UCSD-AML1 (cell line): ENCODE measurements at regions not wholly inside any gene's neighbourhood (a gene's known extent, or its start where the extent isn't known, plus 50 kb on each side); places are given as distances from the start of the nearest gene placed in this dataset.
"Not testable (repeated sequence)": the region's sequence is repeated elsewhere in the genome, so short reads cannot be mapped to it uniquely, and the experiment has no call there.

Experiments used
- DNase-seq: peaks from one replicate; lab custom pipeline; 2025; ENCODE audit not compliant: unreplicated experiment; lab: John Stamatoyannopoulos, UW

GRCh38 chr4:15162465-15163283 is 160.4 kb downstream of the CPEB2 start:
- DNase-seq: no peak

GRCh38 chr4:15163284-15163645 is 161.0 kb downstream of the CPEB2 start:
- no peak for DNase-seq

- DNase-seq: no peak
Observed at GRCh38 chr4:15164571-15164970, 162.3 kb downstream of the CPEB2 start.

GRCh38 chr4:15167743-15168142 is 165.5 kb downstream of the CPEB2 start:
- no peak for DNase-seq

- no peak for DNase-seq
Observed at GRCh38 chr4:15168759-15169158, 166.5 kb downstream of the CPEB2 start.

GRCh38 chr4:15171725-15172124 is 169.4 kb downstream of the CPEB2 start:
- no peak for DNase-seq

GRCh38 chr4:15173251-15173650 is 171.0 kb downstream of the CPEB2 start:
- DNase-seq: no peak

GRCh38 chr4:15174168-15174567 is 171.9 kb downstream of the CPEB2 start:
- DNase-seq: not testable (repeated sequence)

- DNase-seq: not testable (repeated sequence)
Observed at GRCh38 chr4:15179842-15180241, 177.6 kb downstream of the CPEB2 start.

GRCh38 chr4:15182600-15183220 is 180.4 kb downstream of the CPEB2 start:
- DNase-seq: no peak

GRCh38 chr4:15186149-15186548 is 183.9 kb downstream of the CPEB2 start:
- no peak for DNase-seq

- DNase-seq: no peak
Observed at GRCh38 chr4:15186806-15187205, 184.5 kb downstream of the CPEB2 start.

GRCh38 chr4:15188605-15189539 is 186.6 kb downstream of the CPEB2 start:
- DNase-seq: no peak

- DNase-seq: no peak
Observed at GRCh38 chr4:15194520-15194919, 192.2 kb downstream of the CPEB2 start.

- no peak for DNase-seq
Observed at GRCh38 chr4:15197005-15197404, 194.7 kb downstream of the CPEB2 start.

GRCh38 chr4:15198070-15198727 is 195.9 kb downstream of the CPEB2 start:
- no peak for DNase-seq

- DNase-seq: no peak
Observed at GRCh38 chr4:15201782-15202181, 199.5 kb downstream of the CPEB2 start.

GRCh38 chr4:15202481-15202880 is 200.2 kb downstream of the CPEB2 start:
- no peak for DNase-seq

- not testable (repeated sequence) for DNase-seq
Observed at GRCh38 chr4:15206526-15206925, 204.2 kb downstream of the CPEB2 start.

GRCh38 chr4:15213302-15213970 is 211.2 kb downstream of the CPEB2 start:
- DNase-seq: no peak
